ENCODE measurements at regions not wholly inside any gene's neighbourhood (a gene's known extent, or its start where the extent isn't known, plus 50 kb on each side); places are given as distances from the start of the nearest gene placed in this dataset.

GRCh38 chr9:85276741-85277140 lies 465.0 kb downstream of the AGTPBP1 start:
- no peak for DNase-seq
- no peaks in the 10 kb centered on the region for H3K9me3 ChIP-seq (replicated peaks)
- intact Hi-C loops (cut with micrococcal nuclease) = no loop called here
- H3K27ac ChIP-seq (replicated peaks) = no peak overlapping the region
- no peaks in the 10 kb centered on the region for H3K4me1 ChIP-seq
- H3K36me3 ChIP-seq = no peaks in the 10 kb centered on the region
- no peak overlapping the region for H3K4me3 ChIP-seq
- TF ChIP-seq CTCF (IDR thresholded peaks at IDR 0.05; ENCODE audit: borderline replicate concordance) = no peak
- H3K27me3 ChIP-seq (ENCODE audit: low read depth) = peaks cover 14% of the 10 kb centered on the region

GRCh38 chr9:85269811-85270210 lies 471.9 kb downstream of the AGTPBP1 start:
- H3K4me3 ChIP-seq = no peak overlapping the region
- peaks cover 25% of the 10 kb centered on the region for H3K27me3 ChIP-seq (ENCODE audit: low read depth)
- H3K36me3 ChIP-seq = no peaks in the 10 kb centered on the region
- intact Hi-C loops (cut with micrococcal nuclease) = no loop called here
- no peak for TF ChIP-seq CTCF (IDR thresholded peaks at IDR 0.05; ENCODE audit: borderline replicate concordance)
- no peaks in the 10 kb centered on the region for H3K9me3 ChIP-seq (replicated peaks)
- no peak for DNase-seq
- H3K4me1 ChIP-seq = no peaks in the 10 kb centered on the region
- no peak overlapping the region for H3K27ac ChIP-seq (replicated peaks)

- no peak for DNase-seq
- no peak for TF ChIP-seq CTCF (IDR thresholded peaks at IDR 0.05; ENCODE audit: borderline replicate concordance)
- no peaks in the 10 kb centered on the region for H3K36me3 ChIP-seq
- intact Hi-C loops (cut with micrococcal nuclease) = no loop called here
- H3K9me3 ChIP-seq (replicated peaks) = no peaks in the 10 kb centered on the region
- H3K4me1 ChIP-seq = no peaks in the 10 kb centered on the region
- H3K27me3 ChIP-seq (ENCODE audit: low read depth) = peaks cover 27% of the 10 kb centered on the region
- no peak overlapping the region for H3K4me3 ChIP-seq
- no peak overlapping the region for H3K27ac ChIP-seq (replicated peaks)
Observed at GRCh38 chr9:85268131-85268530, 473.6 kb downstream of the AGTPBP1 start.

GRCh38 chr9:85264695-85265094 lies 477.1 kb downstream of the AGTPBP1 start:
- no peaks in the 10 kb centered on the region for H3K9me3 ChIP-seq (replicated peaks)
- no peak for DNase-seq
- no peak overlapping the region for H3K27ac ChIP-seq (replicated peaks)
- intact Hi-C loops (cut with micrococcal nuclease) = no loop called here
- H3K4me1 ChIP-seq = no peaks in the 10 kb centered on the region
- no peaks in the 10 kb centered on the region for H3K36me3 ChIP-seq
- no peak overlapping the region for H3K4me3 ChIP-seq
- no peak for TF ChIP-seq CTCF (IDR thresholded peaks at IDR 0.05; ENCODE audit: borderline replicate concordance)
- peaks cover 13% of the 10 kb centered on the region for H3K27me3 ChIP-seq (ENCODE audit: low read depth)

GRCh38 chr9:85263288-85263687 lies 478.5 kb downstream of the AGTPBP1 start:
- DNase-seq = no peak
- peaks cover 11% of the 10 kb centered on the region for H3K27me3 ChIP-seq (ENCODE audit: low read depth)
- intact Hi-C loops (cut with micrococcal nuclease) = no loop called here
- H3K27ac ChIP-seq (replicated peaks) = no peak overlapping the region
- H3K9me3 ChIP-seq (replicated peaks) = no peaks in the 10 kb centered on the region
- TF ChIP-seq CTCF (IDR thresholded peaks at IDR 0.05; ENCODE audit: borderline replicate concordance) = no peak
- H3K36me3 ChIP-seq = no peaks in the 10 kb centered on the region
- H3K4me1 ChIP-seq = peaks cover 3% of the 10 kb centered on the region
- H3K4me3 ChIP-seq = no peak overlapping the region

GRCh38 chr9:85262333-85262732 lies 479.4 kb downstream of the AGTPBP1 start:
- intact Hi-C loops (cut with micrococcal nuclease) = no loop called here
- TF ChIP-seq CTCF (IDR thresholded peaks at IDR 0.05; ENCODE audit: borderline replicate concordance) = no peak
- Histone ChIP-seq H3K9me3 (replicated peaks) (no peaks in the 10 kb centered on the region), H3K4me1 (peaks cover 4% of the 10 kb centered on the region), H3K4me3 (no peak overlapping the region), H3K27me3 (ENCODE audit: low read depth) (peaks cover 21% of the 10 kb centered on the region), H3K27ac (replicated peaks) (no peak overlapping the region), H3K36me3 (no peaks in the 10 kb centered on the region)
- DNase-seq = no peak

Measured in left ventricle myocardium inferior (tissue), 1 donor.